ENCODE measurements at regions not wholly inside any gene's neighbourhood (a gene's known extent, or its start where the extent isn't known, plus 50 kb on each side); places are given as distances from the start of the nearest gene placed in this dataset.
A peak's percentile ranks its signal among the peaks of the same experiment; 100 is the strongest.

- no peak for DNase-seq (ENCODE audit: low read depth)
- no peak overlapping the region for H3K4me3 ChIP-seq (ENCODE audit: low read depth, low read length)
- TF ChIP-seq CTCF (IDR thresholded peaks at IDR 0.05; ENCODE audit: low read depth, low read length, missing control alignments), result no peak
These were observed 105.8 kb upstream of the DUSP10 start for GRCh38 chr1:221847676-221848075.

GRCh38 chr1:221845650-221846371 lies 103.9 kb upstream of the DUSP10 start:
- DNase-seq (ENCODE audit: low read depth), result no peak
- no peak for TF ChIP-seq CTCF (IDR thresholded peaks at IDR 0.05; ENCODE audit: low read depth, low read length, missing control alignments)
- H3K4me3 ChIP-seq (ENCODE audit: low read depth, low read length), result no peak overlapping the region

GRCh38 chr1:221841983-221842335 lies 100.1 kb upstream of the DUSP10 start:
- no peak overlapping the region for H3K4me3 ChIP-seq (ENCODE audit: low read depth, low read length)
- no peak for TF ChIP-seq CTCF (IDR thresholded peaks at IDR 0.05; ENCODE audit: low read depth, low read length, missing control alignments)
- DNase-seq (ENCODE audit: low read depth), result no peak

GRCh38 chr1:221841251-221841982 lies 99.5 kb upstream of the DUSP10 start:
- no peak for TF ChIP-seq CTCF (IDR thresholded peaks at IDR 0.05; ENCODE audit: low read depth, low read length, missing control alignments)
- no peak for DNase-seq (ENCODE audit: low read depth)
- H3K4me3 ChIP-seq (ENCODE audit: low read depth, low read length), result no peak overlapping the region

- peak; percentile 24 for DNase-seq (ENCODE audit: low read depth)
- no peak for TF ChIP-seq CTCF (IDR thresholded peaks at IDR 0.05; ENCODE audit: low read depth, low read length, missing control alignments)
- no peak overlapping the region for H3K4me3 ChIP-seq (ENCODE audit: low read depth, low read length)
These were observed 98.8 kb upstream of the DUSP10 start for GRCh38 chr1:221840511-221841243.

- DNase-seq (ENCODE audit: low read depth), result peak; percentile 65
- TF ChIP-seq CTCF (IDR thresholded peaks at IDR 0.05; ENCODE audit: low read depth, low read length, missing control alignments), result no peak
- no peak overlapping the region for H3K4me3 ChIP-seq (ENCODE audit: low read depth, low read length)
These were observed 98.0 kb upstream of the DUSP10 start for GRCh38 chr1:221839782-221840395.

Measured in GM12864 (cell line).